Keratinocyte (primary cell): ENCODE measurements at regions not wholly inside any gene's neighbourhood (a gene's known extent, or its start where the extent isn't known, plus 50 kb on each side); places are given as distances from the start of the nearest gene placed in this dataset.

Source experiments
- DNase-seq: peaks from one replicate; pipeline ENCODE4 v3.0.0-alpha.2; 2011; ENCODE audit warnings: low read depth, missing footprints, low spot score
- FAIRE-seq: peaks from 2 replicates; lab custom pipeline; 2011; peaks lifted over from hg19 to GRCh38; lab: Jason Lieb, UNC
- H2AFZ ChIP-seq: 2 replicates; pipeline ENCODE4 v1.6.0; 2012; ENCODE audit warnings: low read length, control low read depth, inconsistent platforms; ENCODE audit not compliant: control insufficient read depth
- H3K27ac ChIP-seq: 2 replicates; pipeline ENCODE4 v1.5.1; 2011; ENCODE audit warnings: low read length; ENCODE audit not compliant: control insufficient read depth, insufficient read depth
- H3K27me3 ChIP-seq: 3 replicates; pipeline ENCODE4 v1.6.0; 2011; ENCODE audit warnings: low read length; ENCODE audit not compliant: control insufficient read depth, insufficient read depth; ENCODE audit errors: extremely low read depth
- H3K36me3 ChIP-seq, 2 experiments: 2 replicates in 1 of 2; 3 replicates in 1 of 2; pipeline ENCODE4 v1.5.1; 2011; ENCODE audit warnings: low read length in 2 of 2, mild to moderate bottlenecking in 1 of 2; ENCODE audit not compliant: control insufficient read depth in 2 of 2, insufficient read depth in 2 of 2; ENCODE audit errors: extremely low read depth in 1 of 2
- H3K4me1 ChIP-seq: 3 replicates; pipeline ENCODE4 v1.5.1; 2011; ENCODE audit warnings: low read length; ENCODE audit not compliant: control insufficient read depth, insufficient read depth; ENCODE audit errors: extremely low read depth
- H3K4me2 ChIP-seq: 3 replicates; pipeline ENCODE4 v1.6.0; 2011; ENCODE audit warnings: low read depth, low read length; ENCODE audit not compliant: control insufficient read depth, insufficient read depth; ENCODE audit errors: extremely low read depth
- H3K4me3 ChIP-seq, 3 experiments: fragments of 200-600 bp in 1 of 3; sonication (generic) in 1 of 3; 2 replicates in 2 of 3; 3 replicates in 1 of 3; pipeline ENCODE4 v1.5.1; 2011 to 2016; ENCODE audit warnings: low read length in 3 of 3, mild to moderate bottlenecking in 3 of 3, control low read depth in 2 of 3, inconsistent platforms in 1 of 3, low read depth in 1 of 3, mixed read lengths in 1 of 3, mixed run types in 1 of 3, moderate library complexity in 1 of 3; ENCODE audit not compliant: control insufficient read depth in 2 of 3, insufficient read depth in 2 of 3; ENCODE audit errors: extremely low read depth in 1 of 3
- H3K79me2 ChIP-seq: 2 replicates; pipeline ENCODE4 v1.6.0; 2012; ENCODE audit warnings: low read length; ENCODE audit not compliant: control insufficient read depth, insufficient read depth
- H3K9ac ChIP-seq: 3 replicates; pipeline ENCODE4 v1.6.0; 2011; ENCODE audit warnings: low read length; ENCODE audit not compliant: control insufficient read depth, insufficient read depth; ENCODE audit errors: extremely low read depth
- H3K9me1 ChIP-seq: 3 replicates; pipeline ENCODE4 v1.6.0; 2011; ENCODE audit warnings: low read length; ENCODE audit not compliant: control insufficient read depth, insufficient read depth; ENCODE audit errors: extremely low read depth
- H3K9me3 ChIP-seq: 2 replicates; pipeline ENCODE4 v1.5.1; 2012; ENCODE audit warnings: low read depth, low read length; ENCODE audit not compliant: control insufficient read depth
- H4K20me1 ChIP-seq: 3 replicates; pipeline ENCODE4 v1.6.0; 2011; ENCODE audit warnings: low read length; ENCODE audit not compliant: control insufficient read depth, insufficient read depth; ENCODE audit errors: extremely low read depth
- EZH2 ChIP-seq: IDR thresholded peaks from one replicate; pipeline ENCODE4 v1.6.1; 2012; ENCODE audit warnings: inconsistent platforms, mild to moderate bottlenecking, low read length, moderate library complexity
- dilution Hi-C: fragments of 300-500 bp; cut with MboI; formaldehyde crosslinking; loops from one replicate; pipeline ENCODE4 v1.7.0; 2020; ENCODE audit warnings: low sequenced_read_pairs; ENCODE audit not compliant: extremely low pct_ligation_motif_present
- TF ChIP-seq, protein P1 (sequence below), 3 experiments: IDR thresholded peaks in 1 of 3; conservative IDR thresholded peaks in 1 of 3; optimal IDR thresholded peaks in 1 of 3; 2 replicates in 2 of 3; 3 replicates in 1 of 3; pipeline versions ENCODE3 to v1.5.1; 2011; ENCODE audit warnings: low read length in 3 of 3, mild to moderate bottlenecking in 3 of 3, moderate library complexity in 2 of 3, control low read depth in 1 of 3, inconsistent platforms in 1 of 3; ENCODE audit not compliant: insufficient read depth in 2 of 3; ENCODE audit errors: extremely low read depth in 1 of 3

- H3K4me1 ChIP-seq = peaks cover 25% of the 10 kb centered on the region
- H3K9me1 ChIP-seq = no peaks in the 10 kb centered on the region
- FAIRE-seq (no peak), DNase-seq (no peak)
- no peaks in the 10 kb centered on the region for H3K27me3 ChIP-seq
- no peak overlapping the region for H3K4me3 ChIP-seq
- no peak overlapping the region for H3K27ac ChIP-seq
- no peaks in the 10 kb centered on the region for H3K9me3 ChIP-seq
- no peaks in the 10 kb centered on the region for H4K20me1 ChIP-seq
- H3K9ac ChIP-seq = no peak overlapping the region
- no peak overlapping the region for H2AFZ ChIP-seq
- H3K36me3 ChIP-seq = no peaks in the 10 kb centered on the region
- H3K79me2 ChIP-seq = no peaks in the 10 kb centered on the region
- TF ChIP-seq, protein P1, sequence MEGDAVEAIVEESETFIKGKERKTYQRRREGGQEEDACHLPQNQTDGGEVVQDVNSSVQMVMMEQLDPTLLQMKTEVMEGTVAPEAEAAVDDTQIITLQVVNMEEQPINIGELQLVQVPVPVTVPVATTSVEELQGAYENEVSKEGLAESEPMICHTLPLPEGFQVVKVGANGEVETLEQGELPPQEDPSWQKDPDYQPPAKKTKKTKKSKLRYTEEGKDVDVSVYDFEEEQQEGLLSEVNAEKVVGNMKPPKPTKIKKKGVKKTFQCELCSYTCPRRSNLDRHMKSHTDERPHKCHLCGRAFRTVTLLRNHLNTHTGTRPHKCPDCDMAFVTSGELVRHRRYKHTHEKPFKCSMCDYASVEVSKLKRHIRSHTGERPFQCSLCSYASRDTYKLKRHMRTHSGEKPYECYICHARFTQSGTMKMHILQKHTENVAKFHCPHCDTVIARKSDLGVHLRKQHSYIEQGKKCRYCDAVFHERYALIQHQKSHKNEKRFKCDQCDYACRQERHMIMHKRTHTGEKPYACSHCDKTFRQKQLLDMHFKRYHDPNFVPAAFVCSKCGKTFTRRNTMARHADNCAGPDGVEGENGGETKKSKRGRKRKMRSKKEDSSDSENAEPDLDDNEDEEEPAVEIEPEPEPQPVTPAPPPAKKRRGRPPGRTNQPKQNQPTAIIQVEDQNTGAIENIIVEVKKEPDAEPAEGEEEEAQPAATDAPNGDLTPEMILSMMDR (optimal IDR thresholded peaks at IDR 0.05 in 1 of 3, IDR thresholded peaks at IDR 0.05 in 1 of 3, conservative IDR thresholded peaks at IDR 0.05 in 1 of 3; ENCODE audit: extremely low read depth in 1 of 3, insufficient read depth in 2 of 3, low read length in 3 of 3) = no peak
- no peak for TF ChIP-seq EZH2
- H3K4me2 ChIP-seq = no peak overlapping the region
- dilution Hi-C loops = loop anchor here (25.0 kb wide), 1 partner anchor 462 kb away; no protein-coding TSS in a partner anchor
Observed at GRCh38 chr2:37874470-37874869, 50.6 kb upstream of the RMDN2 start.
